HG02852 (cell line): ENCODE measurements at regions not wholly inside any gene's neighbourhood (a gene's known extent, or its start where the extent isn't known, plus 50 kb on each side); places are given as distances from the start of the nearest gene placed in this dataset.

Experiments
- ATAC-seq: cut with Tn5 transposase; IDR thresholded peaks from one replicate; pipeline ENCODE4 v1.9.1; 2021; ENCODE audit warnings: mild to moderate bottlenecking, moderate library complexity; ENCODE audit not compliant: unreplicated experiment

DNA sequence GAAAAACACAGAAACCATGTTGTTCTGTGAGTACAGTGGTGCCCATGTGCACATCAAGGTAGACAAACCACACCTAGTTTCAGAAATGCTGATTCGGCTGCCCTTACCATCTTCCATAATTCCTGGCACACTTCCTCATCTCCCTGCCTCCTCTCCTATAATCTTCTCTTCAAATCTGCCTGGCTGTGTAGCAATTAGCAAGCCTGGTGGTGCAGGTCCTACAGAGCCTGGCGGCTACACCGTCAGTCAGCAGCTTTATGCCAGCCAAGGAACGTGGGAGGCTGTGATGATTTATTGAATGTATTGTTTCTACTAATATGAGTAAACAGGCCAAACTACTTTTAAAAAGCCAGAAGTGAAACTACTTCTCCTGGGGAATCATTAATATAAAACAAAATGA, 106.8 kb downstream of the SEMA6D start:
- ATAC-seq, result no peak

DNA sequence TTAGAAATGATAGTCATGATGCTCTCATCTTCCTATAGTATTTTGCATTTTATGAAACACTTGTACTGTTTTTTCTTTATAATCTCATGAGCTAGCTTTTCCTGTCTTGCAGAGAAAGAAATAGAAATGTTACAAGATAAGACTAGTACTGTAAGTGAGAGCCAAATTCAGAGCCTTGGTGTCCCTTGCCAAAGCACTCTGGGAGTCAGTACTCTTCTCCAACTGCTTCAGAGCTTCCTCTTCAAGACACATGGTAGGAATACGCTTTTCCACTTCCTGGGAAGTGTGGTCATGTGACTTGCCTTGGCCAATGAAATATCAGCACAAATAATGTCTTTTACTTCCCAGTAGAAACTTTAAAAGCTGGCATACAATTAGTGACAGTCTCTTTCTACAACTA, 112.4 kb downstream of the SEMA6D start:
- ATAC-seq, result no peak

DNA sequence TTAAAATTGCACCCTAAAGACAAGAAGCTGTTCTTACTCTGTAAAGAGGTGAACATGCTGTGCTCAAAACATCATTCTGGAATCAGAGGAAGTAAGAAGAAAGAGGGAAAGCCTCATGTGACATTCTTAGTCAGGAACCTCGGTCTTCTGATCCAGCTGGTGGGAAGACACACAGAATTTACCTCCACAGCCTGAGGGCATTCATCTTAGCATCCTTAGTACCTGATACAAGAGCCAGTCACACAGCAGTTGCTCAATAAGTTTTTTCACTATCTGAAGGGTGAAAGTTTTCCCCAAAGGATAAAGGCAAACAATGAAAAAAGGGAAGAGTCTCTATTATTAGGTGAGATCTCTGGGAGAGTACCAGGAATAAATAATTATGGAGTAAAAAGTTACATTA, 116.8 kb downstream of the SEMA6D start:
- no peak for ATAC-seq

DNA sequence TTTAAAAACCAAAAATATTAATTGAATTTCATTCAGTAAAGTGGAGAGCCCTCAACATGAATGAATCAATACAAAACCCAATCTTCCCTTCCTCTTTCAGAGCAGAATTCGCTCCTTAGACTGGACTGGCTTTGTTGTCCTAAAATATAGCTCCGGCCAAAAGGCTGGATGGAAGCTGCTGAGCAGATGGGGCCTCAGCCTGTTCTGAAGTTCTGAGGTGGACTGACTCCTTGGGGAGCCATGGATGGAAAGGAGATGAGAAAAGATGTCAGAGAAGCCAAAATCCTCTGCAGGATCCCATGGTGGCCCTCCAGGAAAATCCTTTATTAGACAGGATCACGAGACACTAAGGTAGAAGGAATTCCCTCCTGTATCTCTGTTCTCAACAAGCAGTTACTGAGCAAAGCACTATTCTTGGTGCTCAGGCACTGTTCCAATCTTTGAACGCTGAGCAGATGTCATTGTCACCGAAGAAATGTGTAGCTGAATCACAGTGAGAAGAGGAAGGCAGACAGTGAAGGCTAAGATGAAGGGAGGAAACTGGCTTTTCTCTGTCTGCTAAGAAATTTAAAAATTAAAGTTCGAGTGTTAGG, 122.0 kb downstream of the SEMA6D start:
- ATAC-seq, result no peak

DNA sequence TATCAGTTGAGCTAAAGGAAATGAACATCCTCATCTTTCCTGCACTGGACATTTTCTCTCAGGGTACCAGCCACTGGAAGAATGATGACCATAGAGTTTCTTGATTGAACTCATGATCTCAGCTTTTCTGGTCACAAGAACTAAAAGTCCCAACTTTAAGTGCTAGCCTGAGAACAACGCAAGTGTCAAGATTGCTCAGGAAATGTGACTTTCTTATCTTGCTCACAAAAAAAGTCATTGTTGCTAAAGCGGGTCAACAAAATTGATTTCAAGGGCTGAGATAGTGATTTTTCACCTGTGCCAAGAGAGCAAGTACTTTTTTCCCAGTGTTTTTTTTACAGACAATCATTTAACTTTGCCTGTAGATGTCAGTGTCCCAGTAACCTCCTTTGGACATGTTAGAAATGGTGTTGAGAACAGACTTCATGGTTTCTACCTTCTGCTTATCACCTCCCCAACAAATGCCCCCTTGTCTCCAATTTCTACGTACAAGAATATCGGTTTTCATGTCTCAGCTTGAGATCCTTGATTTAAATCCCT, 125.9 kb downstream of the SEMA6D start:
- ATAC-seq, result no peak

DNA sequence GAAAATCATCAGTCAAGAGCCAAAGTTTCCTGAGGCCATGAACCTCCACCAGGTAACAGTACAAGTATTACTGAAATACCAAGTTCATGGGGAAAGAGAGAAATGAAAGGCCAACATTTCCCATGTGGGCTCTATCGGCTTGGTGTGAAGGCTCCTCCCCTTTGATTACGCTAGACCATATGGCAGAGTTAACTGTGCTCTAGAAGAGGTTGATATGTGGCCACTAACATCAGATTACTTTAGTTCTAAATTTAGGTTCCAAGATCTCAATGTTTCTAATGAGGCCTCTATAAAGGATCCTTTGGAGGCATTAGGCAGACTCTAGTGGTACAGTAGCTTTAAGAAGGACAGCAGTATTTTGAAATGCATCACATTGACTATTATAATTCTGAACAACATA, 127.1 kb downstream of the SEMA6D start:
- ATAC-seq, result no peak

DNA sequence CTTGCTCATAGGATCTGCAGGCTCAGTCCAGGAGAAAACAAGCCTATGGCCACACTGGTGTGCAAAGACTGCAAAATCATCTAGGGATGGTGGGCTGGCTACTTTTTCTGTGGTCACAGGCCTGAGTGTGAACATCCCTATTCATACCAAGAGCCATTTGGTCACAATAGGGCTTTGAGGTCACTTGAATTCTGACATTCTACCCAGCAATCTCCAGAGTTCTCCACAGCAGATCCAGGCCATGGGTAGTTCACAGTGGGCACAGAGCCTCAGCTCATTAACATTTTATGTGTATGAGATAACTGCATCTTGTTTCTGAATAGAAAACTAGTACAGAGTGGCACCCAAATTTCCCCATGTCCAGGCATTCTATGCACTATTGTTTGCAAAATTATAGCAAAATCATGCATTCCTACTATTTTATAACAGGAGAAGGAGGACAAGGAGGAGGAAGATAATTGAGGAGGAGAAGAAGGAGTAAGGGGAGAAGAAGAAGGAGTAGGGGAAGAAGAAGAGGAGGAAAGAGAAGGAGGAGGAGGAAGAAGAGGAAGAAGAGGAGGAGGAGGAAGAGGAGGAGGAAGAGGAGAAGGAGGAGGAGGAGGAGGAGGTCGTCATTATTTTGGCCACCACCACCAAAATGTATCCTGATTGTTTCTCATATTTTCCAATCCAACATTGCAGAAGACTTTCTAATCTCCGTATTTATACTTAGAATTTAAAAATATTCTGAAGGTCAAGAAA, 129.0 kb downstream of the SEMA6D start:
- no peak for ATAC-seq

DNA sequence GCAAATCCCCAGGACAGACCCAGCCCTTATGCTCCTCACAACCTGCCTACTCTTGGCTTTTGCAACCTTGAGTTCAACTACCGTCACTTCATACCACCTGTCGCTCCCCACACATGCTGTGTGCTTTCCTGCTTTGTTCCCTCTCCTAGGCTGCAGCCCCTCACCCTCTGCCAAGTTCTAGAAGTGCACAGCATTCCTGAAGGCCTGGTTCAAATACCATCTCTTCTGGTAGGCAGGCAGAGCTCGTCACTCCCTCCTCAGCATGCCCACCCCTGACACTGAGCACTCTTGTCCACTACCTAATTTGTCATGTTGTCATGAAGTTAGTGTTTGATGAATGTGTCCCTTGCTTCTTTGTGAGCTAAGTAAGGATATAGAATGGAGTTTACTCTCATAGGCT, 129.6 kb downstream of the SEMA6D start:
- ATAC-seq, result no peak

DNA sequence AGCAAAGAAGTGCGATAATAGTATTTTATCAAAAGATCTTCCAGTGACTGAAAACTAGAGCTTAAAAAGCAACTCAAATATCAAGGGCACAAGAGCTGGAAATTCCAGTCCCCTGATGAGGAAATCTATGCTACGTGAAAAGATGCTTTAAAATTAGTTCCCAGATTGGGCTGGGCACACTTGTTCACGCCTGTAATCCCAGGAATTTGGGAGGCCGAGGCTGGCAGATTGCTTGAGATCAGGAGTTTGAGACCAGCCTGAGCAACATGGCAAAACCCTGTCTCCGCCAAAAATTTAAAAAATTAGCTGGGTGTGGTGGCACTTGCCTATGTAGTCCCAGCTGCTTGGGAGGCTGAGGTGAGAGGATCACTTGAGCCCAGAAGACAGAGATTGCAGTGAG, 138.8 kb downstream of the SEMA6D start:
- no peak for ATAC-seq

DNA sequence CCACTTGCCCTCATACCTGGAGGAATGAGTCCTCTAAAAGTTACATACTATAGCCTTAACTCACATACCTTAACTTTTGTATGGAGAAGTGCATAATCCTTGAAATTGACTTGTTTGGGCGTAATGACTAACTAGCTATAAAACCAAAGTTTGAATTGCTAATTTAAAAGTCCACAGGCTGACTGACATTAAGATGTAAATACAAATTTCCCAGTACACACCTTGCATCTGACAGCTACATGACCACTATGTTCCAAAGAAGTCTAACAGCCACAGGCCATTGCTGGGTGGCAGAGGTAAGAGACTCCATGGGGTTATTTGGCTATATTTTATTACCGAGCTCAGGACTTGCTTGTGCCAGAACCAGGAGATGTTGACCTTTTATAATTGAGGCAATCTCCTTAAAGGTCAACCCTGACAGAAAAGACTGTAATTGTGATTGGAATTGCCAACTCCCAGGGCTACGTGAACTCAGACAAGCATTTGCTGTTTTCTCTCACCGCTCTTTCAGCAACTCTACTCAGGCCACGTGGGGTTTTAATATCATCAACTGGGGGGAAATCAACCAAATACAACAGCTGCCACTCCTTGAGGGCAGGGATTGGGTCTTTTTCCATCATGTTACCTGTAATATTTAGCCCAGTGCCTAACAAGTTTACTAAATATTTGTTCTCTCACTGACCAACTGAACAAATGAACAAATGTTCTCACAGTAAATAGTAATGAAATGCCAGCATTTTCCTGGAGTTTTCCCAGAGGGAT, 139.9 kb downstream of the SEMA6D start:
- ATAC-seq, result no peak

DNA sequence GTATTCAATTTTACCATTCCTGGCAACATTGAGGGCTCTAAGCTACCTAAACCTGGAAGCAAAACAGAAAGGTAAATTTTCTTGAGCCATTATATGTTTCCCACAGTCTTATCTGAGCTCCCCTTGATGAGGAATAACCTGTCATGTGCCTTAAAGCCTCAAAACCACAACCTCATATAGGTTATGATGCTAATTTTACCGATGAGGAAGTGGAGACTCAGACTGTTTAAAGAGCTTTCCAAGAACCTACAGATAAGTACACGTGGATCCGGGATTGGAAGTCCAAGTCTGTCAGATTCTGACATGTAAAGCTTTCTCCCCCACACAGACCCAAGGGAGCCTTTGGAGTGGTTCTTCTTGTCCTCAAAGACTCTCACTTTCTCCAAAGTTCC, 140.5 kb downstream of the SEMA6D start:
- ATAC-seq, result peak; percentile 69

DNA sequence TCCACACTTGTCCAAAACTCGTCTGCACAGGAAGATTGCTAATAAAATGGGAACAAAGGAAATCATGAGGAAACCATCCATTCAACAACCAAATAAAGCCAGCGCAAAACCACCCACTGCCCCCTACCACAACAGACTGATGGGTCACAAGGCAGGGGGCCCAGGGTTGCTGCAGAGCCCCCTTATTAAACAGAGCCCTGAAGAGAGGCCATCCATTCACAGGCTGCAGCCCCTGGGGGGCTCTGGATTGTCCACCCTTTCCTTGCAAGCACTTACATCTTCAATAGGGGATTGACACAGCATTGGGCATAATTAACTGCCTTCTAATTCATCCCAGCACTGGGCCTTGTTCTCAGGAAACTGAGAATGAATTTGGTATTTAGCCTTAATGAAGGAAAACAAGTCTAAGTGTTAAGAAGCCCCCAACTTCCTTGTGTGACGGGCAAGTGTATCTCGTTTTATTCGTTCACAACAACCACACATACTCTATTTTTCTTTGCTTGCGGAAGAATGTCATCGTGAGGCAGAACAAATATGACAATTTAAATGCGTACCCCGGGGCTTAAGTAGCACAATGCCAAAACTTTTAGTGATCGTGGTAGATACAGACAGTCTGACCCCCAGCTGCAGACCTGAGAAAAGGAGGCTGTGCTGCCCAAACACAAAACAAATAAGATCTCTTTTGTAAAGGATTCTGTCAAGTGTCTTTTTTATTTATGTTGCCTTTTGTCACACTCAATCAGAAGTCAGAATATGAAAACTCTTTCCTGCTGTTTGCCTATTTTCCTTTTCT, 144.0 kb downstream of the SEMA6D start:
- ATAC-seq, result no peak

DNA sequence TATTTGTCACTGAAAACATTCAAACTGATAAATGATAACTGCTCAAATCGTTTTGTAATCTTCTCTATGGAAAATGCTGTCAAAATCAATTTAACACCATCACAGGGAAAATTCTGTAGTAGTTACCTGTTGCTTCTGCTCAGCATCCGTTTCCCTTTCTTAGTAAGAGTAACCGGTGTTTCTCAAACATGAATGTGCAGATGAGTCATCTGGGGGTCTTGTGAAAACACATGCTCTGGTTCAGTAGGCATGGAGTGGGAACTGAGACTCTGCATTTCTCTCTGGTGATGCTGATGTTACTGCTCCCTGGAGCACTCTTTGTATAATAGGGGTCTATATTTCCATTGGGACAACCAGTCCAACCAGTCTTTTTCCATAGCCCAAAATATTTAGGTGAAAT, 145.1 kb downstream of the SEMA6D start:
- peak; percentile 87 for ATAC-seq

DNA sequence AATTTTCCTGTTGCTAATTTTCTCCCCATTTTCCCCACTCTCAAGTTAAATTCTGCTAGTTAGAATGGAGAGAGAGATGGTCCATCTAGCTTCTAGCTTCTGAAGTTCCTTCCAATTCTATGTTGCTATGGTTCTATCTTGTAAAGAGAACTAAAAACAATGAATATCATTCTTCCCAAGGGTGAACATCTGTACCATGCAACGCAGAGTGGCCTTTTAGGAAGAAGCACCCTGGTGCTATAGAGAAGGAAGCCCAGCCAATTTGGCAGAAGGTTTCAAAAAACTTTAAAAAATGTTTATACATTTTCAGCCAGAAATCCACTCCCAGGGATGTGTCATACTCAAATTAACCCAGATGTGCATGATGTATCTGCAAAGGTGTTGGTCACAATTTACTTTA, 149.1 kb downstream of the SEMA6D start:
- no peak for ATAC-seq

DNA sequence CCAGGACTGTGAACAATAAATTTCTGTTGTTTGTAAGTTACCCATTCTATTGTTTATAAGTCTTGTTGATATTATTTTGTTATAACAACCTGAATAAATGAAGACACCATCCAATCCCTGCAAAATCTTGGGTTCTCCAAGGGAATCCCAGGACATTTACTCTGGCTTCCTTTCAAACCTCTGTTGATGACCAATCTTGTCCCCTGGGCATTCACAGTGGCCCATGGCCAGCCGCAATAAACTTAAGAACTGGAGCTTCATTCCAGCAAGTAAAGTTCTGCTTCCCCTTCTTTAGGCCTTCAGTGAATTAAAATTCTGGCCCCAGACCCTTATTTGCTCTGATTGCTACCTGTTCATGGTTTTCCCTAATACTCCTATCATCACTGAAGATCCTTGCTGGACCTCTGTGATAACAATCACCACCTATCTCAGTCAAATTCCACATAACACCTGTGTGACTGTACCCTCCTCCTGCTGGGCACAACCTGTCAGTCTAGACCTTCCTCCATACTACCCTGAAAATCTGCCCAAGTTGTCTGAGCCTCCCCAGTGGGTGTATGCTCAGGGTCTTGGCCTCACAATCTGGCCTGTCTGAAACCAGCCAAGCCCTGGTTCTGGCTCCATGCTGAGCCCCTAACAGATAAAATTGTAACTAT, 153.1 kb downstream of the SEMA6D start:
- ATAC-seq, result no peak

DNA sequence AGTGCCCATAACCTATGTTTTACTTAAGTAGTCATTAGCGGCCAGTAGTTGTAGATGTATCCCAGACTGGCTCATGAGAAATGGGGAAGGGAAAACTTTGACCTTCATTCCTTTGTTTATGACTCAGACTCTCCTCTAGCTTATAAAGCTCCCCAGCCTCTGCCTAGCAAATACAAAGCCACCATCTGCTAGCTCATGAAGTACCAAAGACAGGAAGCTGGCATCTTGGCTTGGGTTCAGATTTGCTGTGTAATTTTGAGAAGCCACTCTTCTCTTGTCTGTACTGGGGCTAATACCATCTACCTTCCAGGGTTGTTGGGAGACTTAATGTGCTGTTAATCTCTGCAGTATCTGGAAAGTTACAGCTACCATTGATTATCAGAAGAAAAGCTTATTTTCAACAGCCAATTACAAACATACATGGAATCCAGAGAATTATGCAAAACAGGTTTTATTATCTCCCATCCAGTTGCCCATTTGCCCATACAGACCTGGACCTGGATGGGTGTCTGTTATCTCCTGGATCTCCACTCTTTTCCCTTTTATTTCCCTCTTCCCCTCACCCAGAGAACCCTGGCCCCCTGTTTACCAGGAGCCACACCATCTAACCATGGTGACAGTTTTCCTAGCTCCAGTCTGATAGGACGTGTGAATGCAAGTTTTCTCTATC, 153.8 kb downstream of the SEMA6D start:
- ATAC-seq, result no peak

DNA sequence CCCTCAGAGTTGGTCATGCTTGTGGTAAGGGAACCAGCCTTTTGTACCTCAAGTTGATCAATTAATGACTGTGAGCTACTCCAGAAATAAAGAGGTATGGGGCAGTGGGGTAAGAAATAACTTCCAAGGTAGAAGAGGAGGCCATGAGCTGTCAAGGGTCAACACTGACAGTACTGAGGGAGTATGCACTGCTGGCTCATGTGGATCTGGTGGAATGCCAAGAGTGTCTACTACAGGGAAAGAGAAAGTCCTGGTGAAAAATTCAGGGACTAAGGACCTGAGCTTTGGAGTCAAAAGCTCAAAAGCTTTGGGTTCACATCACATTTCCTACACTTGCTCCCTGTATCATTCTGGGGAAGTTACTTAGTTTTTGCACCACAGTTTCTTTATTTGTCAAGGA, 154.9 kb downstream of the SEMA6D start:
- ATAC-seq, result no peak

DNA sequence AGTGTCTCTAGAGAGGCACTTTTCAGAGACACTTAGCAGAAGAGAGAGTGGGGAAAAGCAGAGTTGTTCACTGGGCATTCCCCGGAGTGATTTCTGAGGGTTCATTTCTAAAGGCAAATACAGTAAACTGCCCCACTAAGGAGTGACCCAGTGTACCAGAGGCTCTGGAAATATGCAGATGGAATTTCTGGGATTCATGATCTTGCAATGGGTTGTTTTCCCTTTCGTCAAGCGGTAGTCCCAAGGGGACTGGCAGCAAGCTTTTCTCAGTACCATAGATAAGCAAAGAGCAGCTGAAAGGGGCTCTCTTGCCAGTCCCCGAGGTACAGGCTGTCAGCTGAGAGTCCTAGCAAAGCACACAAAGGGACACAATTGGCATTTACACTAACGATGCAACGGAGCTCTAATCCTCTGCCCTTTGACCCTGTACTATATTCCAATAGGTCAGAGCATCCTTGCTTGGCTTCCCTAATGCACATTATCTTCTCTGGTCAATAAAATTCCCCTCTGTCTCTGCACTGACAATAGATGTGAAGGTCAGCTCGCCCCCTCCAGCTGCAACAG, 155.6 kb downstream of the SEMA6D start:
- no peak for ATAC-seq

DNA sequence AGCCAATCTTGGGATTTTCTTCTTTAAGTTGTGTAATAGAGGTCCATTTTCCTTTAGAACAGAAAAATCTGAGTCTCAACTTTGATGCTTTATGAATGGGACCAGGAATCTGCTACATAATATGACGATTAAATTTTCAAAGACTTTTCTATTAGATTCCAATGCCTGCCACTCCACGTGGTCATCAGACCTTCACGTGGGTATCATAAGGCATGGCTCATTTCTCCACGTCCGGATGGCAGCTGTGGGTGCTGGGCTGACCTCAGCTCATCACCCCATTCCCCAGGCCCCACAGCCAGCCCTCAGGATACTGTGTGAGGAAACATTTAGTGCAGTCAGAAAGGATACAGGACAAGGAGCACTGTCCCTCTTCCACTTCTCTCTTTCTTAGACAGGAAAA, 159.7 kb downstream of the SEMA6D start:
- ATAC-seq, result no peak

DNA sequence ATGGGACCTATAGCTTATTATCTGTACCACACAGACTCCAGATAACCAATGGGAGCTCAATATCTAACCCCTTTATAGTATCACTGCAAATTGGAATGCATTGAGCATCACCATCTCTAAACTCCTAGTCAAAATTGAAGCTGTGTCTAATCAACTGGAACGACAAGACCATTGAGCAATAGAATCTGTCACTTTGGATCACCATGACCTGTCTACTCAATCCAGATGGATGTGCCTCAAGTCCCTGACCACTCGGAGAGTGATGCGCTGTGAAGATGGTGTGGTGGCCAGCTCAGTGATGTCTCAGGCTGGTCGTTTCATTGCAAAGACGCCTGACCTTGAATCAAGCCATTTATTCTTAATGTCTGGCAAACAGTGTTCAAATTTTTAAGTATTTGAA, 160.5 kb downstream of the SEMA6D start:
- ATAC-seq, result no peak
